ENCODE measurements at regions not wholly inside any gene's neighbourhood (a gene's known extent, or its start where the extent isn't known, plus 50 kb on each side); places are given as distances from the start of the nearest gene placed in this dataset.

DNA sequence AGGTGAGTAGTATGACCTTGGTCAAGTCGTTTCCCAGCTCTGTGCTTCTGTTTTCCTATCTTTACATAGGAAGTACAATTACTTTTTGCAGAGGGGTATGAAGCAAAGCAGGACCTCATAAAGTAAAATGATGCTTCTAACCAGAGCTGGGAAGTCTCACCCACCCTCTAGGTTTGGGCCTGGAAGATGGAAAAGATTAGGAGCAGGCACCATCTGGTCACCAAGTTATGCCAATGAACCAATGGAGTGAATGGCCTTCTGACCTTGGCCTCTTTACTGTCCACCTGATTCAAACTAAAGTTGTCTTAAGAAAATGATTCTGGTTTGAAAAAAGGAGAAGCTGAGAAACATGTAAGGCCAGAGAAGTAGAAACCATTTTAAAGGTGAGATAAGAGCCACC lies 68.9 kb upstream of the CTNNBL1 start:
- Mint-ChIP-seq H3K27ac (ENCODE audit: unreplicated experiment) (no peak overlapping the region), H3K4me3 (ENCODE audit: unreplicated experiment) (no peak overlapping the region), H3K9me3 (ENCODE audit: low read depth) (no peaks in the 10 kb centered on the region), H3K36me3 (ENCODE audit: low read depth) (no peaks in the 10 kb centered on the region), H3K27me3 (ENCODE audit: low read depth) (peaks cover 74% of the 10 kb centered on the region), H3K4me1 (ENCODE audit: low read depth) (no peaks in the 10 kb centered on the region)
- DNase-seq (ENCODE audit: low spot score): no peak
- TF ChIP-seq, protein P1, sequence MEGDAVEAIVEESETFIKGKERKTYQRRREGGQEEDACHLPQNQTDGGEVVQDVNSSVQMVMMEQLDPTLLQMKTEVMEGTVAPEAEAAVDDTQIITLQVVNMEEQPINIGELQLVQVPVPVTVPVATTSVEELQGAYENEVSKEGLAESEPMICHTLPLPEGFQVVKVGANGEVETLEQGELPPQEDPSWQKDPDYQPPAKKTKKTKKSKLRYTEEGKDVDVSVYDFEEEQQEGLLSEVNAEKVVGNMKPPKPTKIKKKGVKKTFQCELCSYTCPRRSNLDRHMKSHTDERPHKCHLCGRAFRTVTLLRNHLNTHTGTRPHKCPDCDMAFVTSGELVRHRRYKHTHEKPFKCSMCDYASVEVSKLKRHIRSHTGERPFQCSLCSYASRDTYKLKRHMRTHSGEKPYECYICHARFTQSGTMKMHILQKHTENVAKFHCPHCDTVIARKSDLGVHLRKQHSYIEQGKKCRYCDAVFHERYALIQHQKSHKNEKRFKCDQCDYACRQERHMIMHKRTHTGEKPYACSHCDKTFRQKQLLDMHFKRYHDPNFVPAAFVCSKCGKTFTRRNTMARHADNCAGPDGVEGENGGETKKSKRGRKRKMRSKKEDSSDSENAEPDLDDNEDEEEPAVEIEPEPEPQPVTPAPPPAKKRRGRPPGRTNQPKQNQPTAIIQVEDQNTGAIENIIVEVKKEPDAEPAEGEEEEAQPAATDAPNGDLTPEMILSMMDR (IDR thresholded peaks at IDR 0.05): no peak

DNA sequence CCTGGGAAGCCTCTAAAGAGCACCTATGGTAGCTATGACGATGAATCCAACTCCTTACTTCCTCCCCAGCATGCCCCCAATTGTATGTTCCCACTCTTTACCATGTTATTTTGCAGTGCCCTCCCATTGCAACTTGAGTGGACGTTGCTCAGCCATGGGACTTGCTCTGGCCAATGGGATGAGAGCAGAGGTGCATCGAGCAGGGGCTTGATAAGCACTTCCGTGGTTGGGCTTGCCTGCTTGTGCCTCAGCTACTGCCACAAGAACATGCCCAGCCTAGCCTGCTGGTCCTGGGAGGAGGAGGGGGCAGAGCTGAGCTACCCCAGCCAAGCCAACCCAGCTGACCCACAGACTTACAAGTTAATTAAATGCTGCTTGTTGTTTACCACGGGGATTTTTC lies 71.1 kb upstream of the CTNNBL1 start:
- Mint-ChIP-seq H3K27ac (ENCODE audit: unreplicated experiment) (no peak overlapping the region), H3K4me3 (ENCODE audit: unreplicated experiment) (no peak overlapping the region), H3K36me3 (ENCODE audit: low read depth) (no peaks in the 10 kb centered on the region), H3K9me3 (ENCODE audit: low read depth) (no peaks in the 10 kb centered on the region), H3K27me3 (ENCODE audit: low read depth) (peaks cover 71% of the 10 kb centered on the region), H3K4me1 (ENCODE audit: low read depth) (no peaks in the 10 kb centered on the region)
- TF ChIP-seq, protein P1 (IDR thresholded peaks at IDR 0.05): no peak
- no peak for DNase-seq (ENCODE audit: low spot score)

DNA sequence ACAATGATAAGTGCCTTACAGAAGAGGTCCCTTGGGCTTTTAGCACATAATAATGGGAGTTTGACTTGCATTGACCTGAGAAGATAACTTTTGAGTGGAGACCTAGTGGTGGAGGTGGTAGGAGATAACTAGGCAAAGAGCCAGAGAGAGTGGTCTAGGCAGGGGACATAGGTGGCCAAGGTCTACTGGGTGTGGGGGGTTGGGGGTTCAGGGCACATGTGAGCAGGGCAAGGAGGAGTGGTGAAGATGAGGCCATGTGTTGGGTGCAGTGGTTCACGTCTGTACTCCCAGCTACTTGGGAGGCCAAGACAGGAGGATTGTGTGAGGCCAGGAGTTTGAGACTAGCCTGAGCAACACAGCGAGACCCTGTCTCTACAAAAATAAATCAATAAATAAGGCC lies 74.3 kb upstream of the CTNNBL1 start:
- no peak for DNase-seq (ENCODE audit: low spot score)
- Mint-ChIP-seq H3K27ac (ENCODE audit: unreplicated experiment) (no peak overlapping the region), H3K36me3 (ENCODE audit: low read depth) (no peaks in the 10 kb centered on the region), H3K9me3 (ENCODE audit: low read depth) (no peaks in the 10 kb centered on the region), H3K4me1 (ENCODE audit: low read depth) (no peaks in the 10 kb centered on the region), H3K27me3 (ENCODE audit: low read depth) (peaks cover 72% of the 10 kb centered on the region), H3K4me3 (ENCODE audit: unreplicated experiment) (no peak overlapping the region)
- TF ChIP-seq, protein P1 (IDR thresholded peaks at IDR 0.05): no peak

DNA sequence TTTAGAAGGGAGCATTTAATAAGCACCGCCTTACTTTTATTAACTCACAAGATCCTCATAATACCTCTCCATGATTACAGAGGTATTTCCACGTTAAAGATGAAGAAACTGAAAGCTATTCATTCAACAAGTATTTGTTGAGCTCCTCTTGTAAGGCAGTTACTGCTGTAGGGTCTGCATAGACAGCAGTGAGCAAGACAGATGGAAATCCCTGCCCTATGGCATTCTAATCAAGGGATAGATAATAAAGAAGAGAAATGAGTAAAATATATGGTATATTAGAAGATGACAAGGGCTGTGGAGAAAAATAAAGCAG lies 77.8 kb upstream of the CTNNBL1 start:
- TF ChIP-seq, protein P1 (IDR thresholded peaks at IDR 0.05): peak; percentile 49
- Mint-ChIP-seq H3K4me1 (ENCODE audit: low read depth) (no peaks in the 10 kb centered on the region), H3K27me3 (ENCODE audit: low read depth) (peaks cover 49% of the 10 kb centered on the region), H3K36me3 (ENCODE audit: low read depth) (no peaks in the 10 kb centered on the region), H3K4me3 (ENCODE audit: unreplicated experiment) (no peak overlapping the region), H3K9me3 (ENCODE audit: low read depth) (peaks cover 3% of the 10 kb centered on the region), H3K27ac (ENCODE audit: unreplicated experiment) (no peak overlapping the region)
- DNase-seq (ENCODE audit: low spot score): no peak

DNA sequence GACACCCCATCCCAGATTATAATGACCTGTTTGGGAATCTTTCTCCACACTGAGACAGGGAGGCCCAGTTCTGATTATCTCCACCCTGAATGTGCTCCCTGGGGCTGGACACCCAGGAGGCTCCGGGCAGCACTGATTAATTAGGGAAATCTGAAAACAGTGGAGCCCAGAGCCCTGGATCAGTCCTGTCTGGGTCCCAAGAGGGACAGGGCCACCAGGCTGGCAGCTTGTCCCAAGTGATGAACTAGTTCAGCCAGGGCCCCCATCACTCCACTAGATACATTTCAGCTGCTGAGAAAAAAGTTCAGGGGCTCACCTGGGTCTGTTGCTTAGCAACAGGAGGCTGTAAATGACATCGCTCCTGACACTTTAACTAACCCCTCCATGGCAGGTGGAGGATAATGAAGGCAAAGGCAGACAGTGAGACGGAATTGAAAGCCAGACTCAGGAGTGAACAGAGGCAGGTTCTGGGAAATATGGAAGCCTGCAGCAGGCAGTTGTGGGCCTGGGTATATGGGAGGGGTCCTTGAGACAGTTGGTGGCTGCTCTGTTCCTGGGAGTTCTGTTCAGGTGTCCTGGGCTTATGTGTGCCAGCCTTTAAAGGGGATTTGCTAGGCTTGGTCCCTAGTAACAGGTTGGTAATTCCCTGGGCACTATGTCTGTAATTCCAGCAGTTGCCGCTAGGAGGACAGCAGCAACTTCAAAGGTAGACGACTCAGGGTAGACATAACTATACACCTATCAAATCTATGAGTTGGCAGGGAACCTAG lies 78.3 kb upstream of the CTNNBL1 start:
- TF ChIP-seq, protein P1 (IDR thresholded peaks at IDR 0.05): peak; percentile 77
- Mint-ChIP-seq H3K27ac (ENCODE audit: unreplicated experiment) (no peak overlapping the region), H3K4me3 (ENCODE audit: unreplicated experiment) (no peak overlapping the region), H3K27me3 (ENCODE audit: low read depth) (peaks cover 46% of the 10 kb centered on the region), H3K4me1 (ENCODE audit: low read depth) (no peaks in the 10 kb centered on the region), H3K36me3 (ENCODE audit: low read depth) (no peaks in the 10 kb centered on the region), H3K9me3 (ENCODE audit: low read depth) (peaks cover 3% of the 10 kb centered on the region)
- no peak for DNase-seq (ENCODE audit: low spot score)
